ENCODE measurements at regions not wholly inside any gene's neighbourhood (a gene's known extent, or its start where the extent isn't known, plus 50 kb on each side); places are given as distances from the start of the nearest gene placed in this dataset.

DNA sequence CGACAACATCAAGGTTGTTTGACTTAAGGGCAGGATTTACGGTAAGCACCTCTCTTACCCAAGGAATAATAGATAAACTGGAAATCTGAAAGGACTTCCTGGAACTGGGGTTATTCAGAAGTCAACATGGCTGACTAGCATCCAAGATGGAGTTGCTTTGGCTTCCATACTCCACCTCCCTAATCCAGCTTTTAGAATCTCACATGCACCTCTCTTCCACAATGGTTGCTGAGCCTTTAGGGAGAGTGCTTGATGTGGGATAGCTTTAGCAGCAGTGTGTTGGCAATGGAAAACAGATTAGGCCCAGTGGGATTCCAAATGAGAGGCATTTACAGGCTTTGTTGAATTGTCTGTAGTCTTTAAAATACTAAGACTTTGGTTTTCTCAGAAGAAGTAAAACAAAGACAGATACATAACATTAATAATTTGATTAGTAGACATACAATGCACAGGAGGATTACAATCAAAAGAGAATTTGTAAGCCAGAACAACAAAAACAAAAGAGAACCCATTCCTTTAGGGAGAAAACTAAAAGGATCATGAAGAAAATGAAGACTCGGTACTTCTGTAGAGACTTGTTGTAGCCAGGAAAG lies 222.0 kb downstream of the HS3ST3B1 start (continued):
- TF ChIP-seq ZNF785 (CRISPR knock-in tag; IDR thresholded peaks at IDR 0.05) (no peak), CCNT2 (IDR thresholded peaks at IDR 0.05; ENCODE audit: borderline replicate concordance, extremely low read depth, insufficient read length, low read depth, low read length) (no peak), NR2C1 (IDR thresholded peaks at IDR 0.05) (no peak), NR2C1 (tag; IDR thresholded peaks at IDR 0.05) (peak; percentile 49; the same call in 1 of the 2 replicates), KLF6 (CRISPR knock-in tag; IDR thresholded peaks at IDR 0.05; ENCODE audit: borderline replicate concordance) (peak; percentile 89; the same call in 1 of the 2 replicates), ZNF165 (CRISPR knock-in tag; IDR thresholded peaks at IDR 0.05; ENCODE audit: borderline replicate concordance) (0 out of 2 replicates have a peak, but pooled peaks have one; percentile 31), RFX1 (IDR thresholded peaks at IDR 0.05) (no peak), ZNF253 (CRISPR knock-in tag; conservative IDR thresholded peaks at IDR 0.05) (no peak), HIVEP1 (CRISPR knock-in tag; IDR thresholded peaks at IDR 0.05) (peak; percentile 79; the same call in 1 of the 2 replicates), ZNF778 (CRISPR knock-in tag; IDR thresholded peaks at IDR 0.05) (no peak), ZNF311 (CRISPR knock-in tag; IDR thresholded peaks at IDR 0.05) (peak; percentile 59; the same call in 1 of the 2 replicates), E2F8 (IDR thresholded peaks at IDR 0.05; ENCODE audit: low read depth, partially characterized antibody) (no peak), TEAD1 (CRISPR knock-in tag; IDR thresholded peaks at IDR 0.05) (peak in 1 of 2 experiments; percentile 87; a peak in 2 of 4 replicates), ELK1 (CRISPR knock-in tag; IDR thresholded peaks at IDR 0.05) (no peak), DACH1 (IDR thresholded peaks at IDR 0.05; ENCODE audit: partially characterized antibody) (no peak), CBFA2T3 (IDR thresholded peaks at IDR 0.05) (no peak), CEBPG (CRISPR knock-in tag; IDR thresholded peaks at IDR 0.05) (no peak), CEBPG (tag; conservative IDR thresholded peaks at IDR 0.05 in 1 of 2, IDR thresholded peaks at IDR 0.05 in 1 of 2) (no peak), PCBP1 (IDR thresholded peaks at IDR 0.05; ENCODE audit: low read depth, low read length, poor library complexity, severe bottlenecking) (no peak)
- TF ChIP-seq, protein P1, sequence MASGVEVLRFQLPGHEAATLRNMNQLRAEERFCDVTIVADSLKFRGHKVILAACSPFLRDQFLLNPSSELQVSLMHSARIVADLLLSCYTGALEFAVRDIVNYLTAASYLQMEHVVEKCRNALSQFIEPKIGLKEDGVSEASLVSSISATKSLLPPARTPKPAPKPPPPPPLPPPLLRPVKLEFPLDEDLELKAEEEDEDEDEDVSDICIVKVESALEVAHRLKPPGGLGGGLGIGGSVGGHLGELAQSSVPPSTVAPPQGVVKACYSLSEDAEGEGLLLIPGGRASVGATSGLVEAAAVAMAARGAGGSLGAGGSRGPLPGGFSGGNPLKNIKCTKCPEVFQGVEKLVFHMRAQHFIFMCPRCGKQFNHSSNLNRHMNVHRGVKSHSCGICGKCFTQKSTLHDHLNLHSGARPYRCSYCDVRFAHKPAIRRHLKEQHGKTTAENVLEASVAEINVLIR (CRISPR knock-in tag; IDR thresholded peaks at IDR 0.05): 0 out of 2 replicates have a peak, but pooled peaks have one; percentile 26
- TF ChIP-seq, protein P2, sequence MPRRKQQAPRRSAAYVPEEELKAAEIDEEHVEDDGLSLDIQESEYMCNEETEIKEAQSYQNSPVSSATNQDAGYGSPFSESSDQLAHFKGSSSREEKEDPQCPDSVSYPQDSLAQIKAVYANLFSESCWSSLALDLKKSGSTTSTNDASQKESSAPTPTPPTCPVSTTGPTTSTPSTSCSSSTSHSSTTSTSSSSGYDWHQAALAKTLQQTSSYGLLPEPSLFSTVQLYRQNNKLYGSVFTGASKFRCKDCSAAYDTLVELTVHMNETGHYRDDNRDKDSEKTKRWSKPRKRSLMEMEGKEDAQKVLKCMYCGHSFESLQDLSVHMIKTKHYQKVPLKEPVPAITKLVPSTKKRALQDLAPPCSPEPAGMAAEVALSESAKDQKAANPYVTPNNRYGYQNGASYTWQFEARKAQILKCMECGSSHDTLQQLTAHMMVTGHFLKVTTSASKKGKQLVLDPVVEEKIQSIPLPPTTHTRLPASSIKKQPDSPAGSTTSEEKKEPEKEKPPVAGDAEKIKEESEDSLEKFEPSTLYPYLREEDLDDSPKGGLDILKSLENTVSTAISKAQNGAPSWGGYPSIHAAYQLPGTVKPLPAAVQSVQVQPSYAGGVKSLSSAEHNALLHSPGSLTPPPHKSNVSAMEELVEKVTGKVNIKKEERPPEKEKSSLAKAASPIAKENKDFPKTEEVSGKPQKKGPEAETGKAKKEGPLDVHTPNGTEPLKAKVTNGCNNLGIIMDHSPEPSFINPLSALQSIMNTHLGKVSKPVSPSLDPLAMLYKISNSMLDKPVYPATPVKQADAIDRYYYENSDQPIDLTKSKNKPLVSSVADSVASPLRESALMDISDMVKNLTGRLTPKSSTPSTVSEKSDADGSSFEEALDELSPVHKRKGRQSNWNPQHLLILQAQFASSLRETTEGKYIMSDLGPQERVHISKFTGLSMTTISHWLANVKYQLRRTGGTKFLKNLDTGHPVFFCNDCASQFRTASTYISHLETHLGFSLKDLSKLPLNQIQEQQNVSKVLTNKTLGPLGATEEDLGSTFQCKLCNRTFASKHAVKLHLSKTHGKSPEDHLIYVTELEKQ (CRISPR knock-in tag; IDR thresholded peaks at IDR 0.05): peak; percentile 82
